ENCODE measurements at regions not wholly inside any gene's neighbourhood (a gene's known extent, or its start where the extent isn't known, plus 50 kb on each side); places are given as distances from the start of the nearest gene placed in this dataset.

GRCh38 chr1:217977943-217978342 lies 307.1 kb upstream of the RRP15 start:
- TF ChIP-seq GATA2 (IDR thresholded peaks at IDR 0.05; ENCODE audit: low read depth, low read length) (no peak), GATA3 (IDR thresholded peaks at IDR 0.05; ENCODE audit: low read depth, low read length) (no peak)
